Breast epithelium (tissue), 3 donors: ENCODE measurements at regions not wholly inside any gene's neighbourhood (a gene's known extent, or its start where the extent isn't known, plus 50 kb on each side); places are given as distances from the start of the nearest gene placed in this dataset.
"Not testable (repeated sequence)": the region's sequence is repeated elsewhere in the genome, so short reads cannot be mapped to it uniquely, and the experiment has no call there.

ENCODE experiments used
- POLR2A ChIP-seq: fragments of 450-650 bp; IDR thresholded peaks from one replicate; pipeline ENCODE4 v1.6.1; 2016; ENCODE audit warnings: antibody characterized with exemption, mild to moderate bottlenecking, moderate library complexity
- TF ChIP-seq, protein P1 (sequence below), 3 donors: fragments of 450-650 bp; IDR thresholded peaks; one replicate each; pipeline ENCODE4 v1.5.1; 2016 to 2017; ENCODE audit warnings: antibody characterized with exemption in 3 of 3, mild to moderate bottlenecking in 3 of 3, moderate library complexity in 3 of 3

- TF ChIP-seq, protein P1, sequence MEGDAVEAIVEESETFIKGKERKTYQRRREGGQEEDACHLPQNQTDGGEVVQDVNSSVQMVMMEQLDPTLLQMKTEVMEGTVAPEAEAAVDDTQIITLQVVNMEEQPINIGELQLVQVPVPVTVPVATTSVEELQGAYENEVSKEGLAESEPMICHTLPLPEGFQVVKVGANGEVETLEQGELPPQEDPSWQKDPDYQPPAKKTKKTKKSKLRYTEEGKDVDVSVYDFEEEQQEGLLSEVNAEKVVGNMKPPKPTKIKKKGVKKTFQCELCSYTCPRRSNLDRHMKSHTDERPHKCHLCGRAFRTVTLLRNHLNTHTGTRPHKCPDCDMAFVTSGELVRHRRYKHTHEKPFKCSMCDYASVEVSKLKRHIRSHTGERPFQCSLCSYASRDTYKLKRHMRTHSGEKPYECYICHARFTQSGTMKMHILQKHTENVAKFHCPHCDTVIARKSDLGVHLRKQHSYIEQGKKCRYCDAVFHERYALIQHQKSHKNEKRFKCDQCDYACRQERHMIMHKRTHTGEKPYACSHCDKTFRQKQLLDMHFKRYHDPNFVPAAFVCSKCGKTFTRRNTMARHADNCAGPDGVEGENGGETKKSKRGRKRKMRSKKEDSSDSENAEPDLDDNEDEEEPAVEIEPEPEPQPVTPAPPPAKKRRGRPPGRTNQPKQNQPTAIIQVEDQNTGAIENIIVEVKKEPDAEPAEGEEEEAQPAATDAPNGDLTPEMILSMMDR (IDR thresholded peaks at IDR 0.05) = not testable (repeated sequence)
- not testable (repeated sequence) for TF ChIP-seq POLR2A
These were observed 71.9 kb upstream of the NBPF3 start for GRCh38 chr1:21367973-21368514.
